ENCODE measurements at regions not wholly inside any gene's neighbourhood (a gene's known extent, or its start where the extent isn't known, plus 50 kb on each side); places are given as distances from the start of the nearest gene placed in this dataset.

- TF ChIP-seq CTCF (IDR thresholded peaks at IDR 0.05; ENCODE audit: low read depth, low read length, missing control alignments) = no peak
- in situ Hi-C loops (cut with HindIII; ENCODE audit: low pct_ligation_motif_present, low sequenced_read_pairs) = no loop called here
- DNase-seq = no peak
- Histone ChIP-seq H3K4me3 (ENCODE audit: low read depth, low read length) (no peak overlapping the region), H3K27me3 (replicated peaks) (no peaks in the 10 kb centered on the region), H3K36me3 (replicated peaks) (no peaks in the 10 kb centered on the region), H3K27ac (no peak overlapping the region)
Measured at GRCh38 chr2:9708683-9709538, 78.1 kb upstream of the YWHAQ start.

- H3K36me3 ChIP-seq (replicated peaks) = no peaks in the 10 kb centered on the region
- no peak overlapping the region for H3K27ac ChIP-seq
- H3K27me3 ChIP-seq (replicated peaks) = no peaks in the 10 kb centered on the region
- H3K4me3 ChIP-seq (ENCODE audit: low read depth, low read length) = no peak overlapping the region
- no peak for TF ChIP-seq CTCF (IDR thresholded peaks at IDR 0.05; ENCODE audit: low read depth, low read length, missing control alignments)
- in situ Hi-C loops (cut with HindIII; ENCODE audit: low pct_ligation_motif_present, low sequenced_read_pairs) = no loop called here
- DNase-seq = no peak
Measured at GRCh38 chr2:9709539-9710285, 78.9 kb upstream of the YWHAQ start.

- no peak for DNase-seq
- Histone ChIP-seq H3K27me3 (replicated peaks) (no peaks in the 10 kb centered on the region), H3K4me3 (ENCODE audit: low read depth, low read length) (no peak overlapping the region), H3K27ac (no peak overlapping the region), H3K36me3 (replicated peaks) (no peaks in the 10 kb centered on the region)
- in situ Hi-C loops (cut with HindIII; ENCODE audit: low pct_ligation_motif_present, low sequenced_read_pairs) = no loop called here
- TF ChIP-seq CTCF (IDR thresholded peaks at IDR 0.05; ENCODE audit: low read depth, low read length, missing control alignments) = no peak
Measured at GRCh38 chr2:9710311-9710710, 79.5 kb upstream of the YWHAQ start.

- Histone ChIP-seq H3K27me3 (replicated peaks) (no peaks in the 10 kb centered on the region), H3K4me3 (ENCODE audit: low read depth, low read length) (no peak overlapping the region), H3K27ac (no peak overlapping the region), H3K36me3 (replicated peaks) (no peaks in the 10 kb centered on the region)
- DNase-seq = no peak
- in situ Hi-C loops (cut with HindIII; ENCODE audit: low pct_ligation_motif_present, low sequenced_read_pairs) = no loop called here
- TF ChIP-seq CTCF (IDR thresholded peaks at IDR 0.05; ENCODE audit: low read depth, low read length, missing control alignments) = no peak
Measured at GRCh38 chr2:9712263-9712662, 81.5 kb upstream of the YWHAQ start.

- Histone ChIP-seq H3K27ac (no peak overlapping the region), H3K27me3 (replicated peaks) (no peaks in the 10 kb centered on the region), H3K4me3 (ENCODE audit: low read depth, low read length) (no peak overlapping the region), H3K36me3 (replicated peaks) (no peaks in the 10 kb centered on the region)
- no peak for TF ChIP-seq CTCF (IDR thresholded peaks at IDR 0.05; ENCODE audit: low read depth, low read length, missing control alignments)
- DNase-seq = no peak
- in situ Hi-C loops (cut with HindIII; ENCODE audit: low pct_ligation_motif_present, low sequenced_read_pairs) = no loop called here
Measured at GRCh38 chr2:9714630-9715214, 83.9 kb upstream of the YWHAQ start.
